ENCODE measurements at regions not wholly inside any gene's neighbourhood (a gene's known extent, or its start where the extent isn't known, plus 50 kb on each side); places are given as distances from the start of the nearest gene placed in this dataset.

DNA sequence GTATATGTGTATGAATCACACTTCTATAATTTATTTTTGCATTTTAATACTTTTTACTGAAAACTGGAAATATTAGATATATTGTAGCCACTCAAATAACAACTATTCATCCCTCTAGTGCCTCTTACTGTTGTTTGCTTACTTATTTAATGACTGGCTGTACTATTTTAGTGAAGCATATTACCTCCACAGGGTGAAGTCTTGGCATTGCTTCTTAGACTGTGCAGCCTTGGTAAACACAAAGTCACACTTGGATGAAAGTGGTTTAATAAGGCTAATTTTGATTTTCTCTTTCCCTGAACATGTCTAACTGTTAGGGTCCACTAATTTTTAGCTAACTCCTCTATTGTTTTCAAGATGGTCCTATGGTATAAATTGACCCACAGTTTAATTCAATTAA, 1043.2 kb upstream of the ADGRB3 start:
- TF ChIP-seq, protein P1, sequence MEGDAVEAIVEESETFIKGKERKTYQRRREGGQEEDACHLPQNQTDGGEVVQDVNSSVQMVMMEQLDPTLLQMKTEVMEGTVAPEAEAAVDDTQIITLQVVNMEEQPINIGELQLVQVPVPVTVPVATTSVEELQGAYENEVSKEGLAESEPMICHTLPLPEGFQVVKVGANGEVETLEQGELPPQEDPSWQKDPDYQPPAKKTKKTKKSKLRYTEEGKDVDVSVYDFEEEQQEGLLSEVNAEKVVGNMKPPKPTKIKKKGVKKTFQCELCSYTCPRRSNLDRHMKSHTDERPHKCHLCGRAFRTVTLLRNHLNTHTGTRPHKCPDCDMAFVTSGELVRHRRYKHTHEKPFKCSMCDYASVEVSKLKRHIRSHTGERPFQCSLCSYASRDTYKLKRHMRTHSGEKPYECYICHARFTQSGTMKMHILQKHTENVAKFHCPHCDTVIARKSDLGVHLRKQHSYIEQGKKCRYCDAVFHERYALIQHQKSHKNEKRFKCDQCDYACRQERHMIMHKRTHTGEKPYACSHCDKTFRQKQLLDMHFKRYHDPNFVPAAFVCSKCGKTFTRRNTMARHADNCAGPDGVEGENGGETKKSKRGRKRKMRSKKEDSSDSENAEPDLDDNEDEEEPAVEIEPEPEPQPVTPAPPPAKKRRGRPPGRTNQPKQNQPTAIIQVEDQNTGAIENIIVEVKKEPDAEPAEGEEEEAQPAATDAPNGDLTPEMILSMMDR (IDR thresholded peaks at IDR 0.05), result no peak
- no peak for TF ChIP-seq ZFX (IDR thresholded peaks at IDR 0.05; ENCODE audit: borderline replicate concordance)
- H3K27ac ChIP-seq, result no peak overlapping the region

DNA sequence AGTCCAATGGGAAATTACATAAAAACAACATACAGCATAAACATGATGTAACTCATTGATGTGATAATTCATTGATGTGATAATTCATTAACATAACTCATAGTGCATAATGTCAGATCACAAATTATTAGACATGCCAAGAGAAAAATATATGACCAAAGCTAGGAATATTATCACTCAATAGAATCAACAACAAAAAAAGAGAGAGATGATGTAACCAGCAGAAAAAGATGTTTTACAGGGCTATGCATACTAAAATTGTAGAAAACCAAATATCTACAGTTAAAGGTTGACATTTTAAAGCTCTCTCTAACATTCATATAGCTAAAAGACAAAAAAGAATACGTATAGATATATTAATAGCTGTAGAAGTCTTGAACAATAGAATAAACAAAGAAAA, 1067.2 kb upstream of the ADGRB3 start:
- H3K27ac ChIP-seq, result no peak overlapping the region
- TF ChIP-seq ZFX (IDR thresholded peaks at IDR 0.05; ENCODE audit: borderline replicate concordance), result no peak
- TF ChIP-seq, protein P1 (IDR thresholded peaks at IDR 0.05), result no peak

DNA sequence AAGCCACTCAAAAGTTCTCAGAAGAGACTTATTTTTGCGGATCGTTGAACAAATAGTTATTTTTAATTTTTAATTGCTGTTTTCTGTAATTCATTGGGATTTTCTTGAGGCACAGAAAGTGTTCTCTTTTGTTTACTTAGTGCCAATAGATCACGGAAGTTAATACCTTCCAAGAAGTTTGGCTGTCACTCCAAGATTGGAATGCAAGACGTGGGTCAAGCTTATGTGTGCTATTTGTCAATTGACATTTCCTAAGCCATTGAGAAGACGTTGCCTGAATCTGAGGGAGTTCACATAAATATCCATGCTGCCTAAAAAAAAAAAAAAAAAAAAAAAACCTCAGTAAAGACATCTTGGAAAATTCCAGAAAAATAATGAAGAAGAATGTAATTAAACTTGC, 1071.4 kb upstream of the ADGRB3 start:
- H3K27ac ChIP-seq, result no peak overlapping the region
- TF ChIP-seq, protein P1 (IDR thresholded peaks at IDR 0.05), result no peak
- no peak for TF ChIP-seq ZFX (IDR thresholded peaks at IDR 0.05; ENCODE audit: borderline replicate concordance)

DNA sequence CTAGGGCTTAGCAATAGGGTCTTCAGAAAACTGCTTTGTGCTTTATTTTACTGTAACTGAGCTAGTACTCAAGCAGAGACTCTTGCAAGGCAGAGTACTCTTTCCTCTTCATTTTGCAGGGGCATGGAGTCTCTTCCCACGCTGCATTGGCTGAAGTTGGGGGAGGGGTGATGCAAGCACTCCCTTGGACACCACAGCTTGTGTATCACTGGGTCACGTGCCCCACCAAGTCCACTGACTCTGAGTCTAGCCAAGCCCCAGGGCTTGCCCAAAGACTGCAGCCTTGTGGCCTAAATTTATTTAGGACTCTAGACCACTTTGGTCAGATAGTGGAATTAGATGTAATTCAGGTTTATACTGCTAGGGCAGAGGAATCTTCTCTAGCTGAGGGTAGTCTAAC, 1075.0 kb upstream of the ADGRB3 start:
- H3K27ac ChIP-seq, result no peak overlapping the region
- TF ChIP-seq ZFX (IDR thresholded peaks at IDR 0.05; ENCODE audit: borderline replicate concordance), result no peak
- TF ChIP-seq, protein P1 (IDR thresholded peaks at IDR 0.05), result no peak

DNA sequence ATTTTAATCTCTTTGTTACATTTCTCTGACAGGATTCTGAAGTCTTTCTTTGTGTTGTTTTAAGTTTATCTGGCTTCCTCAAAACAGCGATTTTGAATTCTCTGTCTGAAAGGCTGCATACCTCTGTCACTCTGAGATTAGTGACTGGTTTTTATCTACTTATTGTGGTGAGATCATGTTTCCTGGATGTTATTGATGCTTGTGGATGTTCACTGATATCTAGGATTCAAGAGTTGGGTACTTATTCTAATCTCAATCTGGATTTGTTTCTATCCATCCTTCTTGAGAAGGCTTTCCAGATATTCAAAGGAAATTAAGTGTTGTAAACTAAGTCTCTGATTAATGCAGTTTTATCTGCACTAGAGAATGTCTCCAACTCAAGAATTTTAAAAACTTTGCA, 1076.1 kb upstream of the ADGRB3 start:
- TF ChIP-seq, protein P1 (IDR thresholded peaks at IDR 0.05), result no peak
- TF ChIP-seq ZFX (IDR thresholded peaks at IDR 0.05; ENCODE audit: borderline replicate concordance), result no peak
- no peak overlapping the region for H3K27ac ChIP-seq

DNA sequence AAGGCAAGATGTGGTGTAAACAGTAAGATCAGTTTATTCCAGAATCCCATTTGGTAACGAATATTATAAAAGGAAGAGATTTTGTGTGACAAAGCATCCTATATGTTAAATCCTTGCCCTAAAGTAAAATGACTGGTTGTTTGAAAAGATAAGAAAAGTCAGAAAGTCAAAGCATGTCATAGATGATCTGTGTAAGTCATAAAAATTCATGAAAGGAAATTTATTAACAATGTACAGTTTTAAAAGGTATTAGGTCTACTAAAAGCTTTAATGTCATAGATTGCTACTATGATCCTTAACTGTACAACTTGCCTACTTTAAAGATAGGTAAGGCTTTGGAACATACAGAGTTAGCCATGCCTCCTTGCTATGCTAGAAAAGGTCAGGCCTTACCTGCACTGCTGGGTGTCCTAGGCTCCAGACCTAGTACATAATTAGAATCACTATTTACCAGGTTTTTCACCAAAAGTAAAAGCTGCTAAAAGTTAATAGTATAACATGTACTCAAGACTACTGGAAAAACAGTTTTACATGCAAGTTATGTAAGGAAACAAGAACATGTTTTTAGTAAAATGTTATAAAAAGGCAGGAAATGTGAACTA, 1090.1 kb upstream of the ADGRB3 start:
- H3K27ac ChIP-seq, result no peak overlapping the region
- TF ChIP-seq, protein P1 (IDR thresholded peaks at IDR 0.05), result no peak
- TF ChIP-seq ZFX (IDR thresholded peaks at IDR 0.05; ENCODE audit: borderline replicate concordance), result no peak

DNA sequence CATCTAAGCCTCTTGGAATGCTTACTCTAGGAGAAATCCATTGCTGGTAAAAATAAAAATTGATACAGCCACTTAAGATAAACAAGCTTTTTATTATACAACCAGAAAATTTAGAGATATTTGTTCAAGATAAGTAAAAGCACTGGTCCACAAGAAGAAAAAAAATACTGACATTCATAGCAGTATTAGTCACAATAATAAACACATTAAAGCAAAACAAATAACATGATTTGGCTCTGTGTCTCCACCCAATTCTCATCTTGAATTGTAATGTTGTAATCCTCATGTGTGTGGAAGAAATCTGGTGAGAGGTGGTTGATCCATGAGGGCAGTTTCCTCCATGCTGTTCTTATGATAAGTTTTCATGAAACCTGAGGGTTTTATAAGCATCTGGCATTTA, 1093.5 kb upstream of the ADGRB3 start:
- no peak for TF ChIP-seq ZFX (IDR thresholded peaks at IDR 0.05; ENCODE audit: borderline replicate concordance)
- TF ChIP-seq, protein P1 (IDR thresholded peaks at IDR 0.05), result no peak
- H3K27ac ChIP-seq, result no peak overlapping the region
